HG03354 (cell line): ENCODE measurements at regions not wholly inside any gene's neighbourhood (a gene's known extent, or its start where the extent isn't known, plus 50 kb on each side); places are given as distances from the start of the nearest gene placed in this dataset.
"Not testable (repeated sequence)": the region's sequence is repeated elsewhere in the genome, so short reads cannot be mapped to it uniquely, and the experiment has no call there.

Source experiments
- ATAC-seq: cut with Tn5 transposase; IDR thresholded peaks from one replicate; pipeline ENCODE4 v1.9.1; 2021; ENCODE audit warnings: mild to moderate bottlenecking; ENCODE audit not compliant: unreplicated experiment, poor library complexity, severe bottlenecking

DNA sequence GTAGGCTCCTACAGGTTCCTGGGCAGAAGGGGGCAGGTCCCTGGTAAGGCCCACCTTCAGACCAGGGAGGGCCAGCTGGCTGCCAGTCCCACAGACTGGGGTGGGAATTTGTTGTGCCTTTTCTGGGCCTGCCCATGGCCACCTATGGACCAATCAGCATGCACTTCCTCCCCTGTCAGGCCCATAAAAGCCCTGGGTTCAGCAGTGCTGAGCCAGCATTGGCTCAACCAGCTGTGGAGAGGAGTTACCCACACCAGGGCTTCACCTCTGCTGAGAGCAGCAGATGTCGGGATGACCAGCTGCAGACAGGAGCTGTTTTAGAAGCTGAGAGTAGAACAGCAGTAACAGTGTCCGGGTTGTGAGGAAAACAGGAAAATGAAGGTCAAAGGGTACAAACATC is 373.4 kb upstream of the ACO1 start:
- no peak for ATAC-seq

DNA sequence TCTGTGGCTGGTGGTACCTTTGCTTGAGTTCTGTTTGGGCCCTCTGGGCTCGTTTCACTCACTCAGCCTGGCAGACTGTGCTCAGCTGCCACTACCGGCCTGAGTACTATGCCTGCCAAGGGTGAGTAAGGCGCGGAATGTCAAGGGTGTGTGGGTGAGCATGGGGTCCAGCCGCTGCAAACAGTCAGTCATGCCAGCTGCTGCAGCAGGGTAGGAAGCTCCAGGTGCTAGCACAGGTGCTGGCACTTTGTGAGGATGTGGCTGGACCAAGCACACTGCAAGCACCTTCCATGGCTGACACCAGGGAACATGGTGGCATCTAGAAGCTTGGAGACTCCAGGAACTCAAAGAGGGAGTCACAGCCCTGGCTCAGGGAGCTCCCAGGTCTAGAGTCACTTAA is 368.6 kb upstream of the ACO1 start:
- ATAC-seq: no peak

DNA sequence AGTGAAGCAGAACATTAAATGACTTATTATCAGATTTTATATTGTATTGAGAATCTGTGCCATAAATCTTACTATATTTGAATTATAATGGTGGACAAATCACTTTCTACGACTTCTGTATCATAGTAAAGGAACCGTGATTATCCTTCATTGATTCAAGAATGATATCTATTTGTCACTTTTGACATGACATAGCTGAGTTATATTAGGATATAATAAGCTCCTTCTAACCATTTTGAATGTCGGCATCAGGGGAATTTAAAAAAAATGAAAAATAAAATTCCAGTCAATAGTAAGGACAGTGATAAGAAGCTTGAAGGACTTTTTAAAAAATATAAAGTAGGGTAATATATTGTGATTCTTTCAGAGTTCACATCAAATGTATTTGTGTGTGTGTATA is 338.9 kb upstream of the ACO1 start:
- ATAC-seq: no peak

DNA sequence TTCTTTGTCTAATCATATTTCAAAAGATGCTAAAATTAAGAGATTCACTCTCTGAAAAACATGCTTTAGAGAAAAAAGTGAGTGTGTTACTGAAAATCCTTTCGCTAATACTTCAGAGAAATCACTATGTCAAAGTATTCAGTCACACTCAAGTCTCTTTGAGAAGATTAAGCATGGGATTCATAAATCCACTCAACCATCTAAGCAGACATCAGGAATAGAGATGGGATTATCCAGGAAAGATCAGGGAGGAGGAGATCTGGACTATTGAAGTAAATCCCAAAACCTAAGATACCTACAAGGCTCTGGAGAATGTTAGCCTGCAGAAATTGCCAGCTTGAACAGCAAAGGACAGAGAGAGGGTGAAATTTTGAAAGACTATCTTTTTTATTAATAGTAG is 317.2 kb upstream of the ACO1 start:
- no peak for ATAC-seq

DNA sequence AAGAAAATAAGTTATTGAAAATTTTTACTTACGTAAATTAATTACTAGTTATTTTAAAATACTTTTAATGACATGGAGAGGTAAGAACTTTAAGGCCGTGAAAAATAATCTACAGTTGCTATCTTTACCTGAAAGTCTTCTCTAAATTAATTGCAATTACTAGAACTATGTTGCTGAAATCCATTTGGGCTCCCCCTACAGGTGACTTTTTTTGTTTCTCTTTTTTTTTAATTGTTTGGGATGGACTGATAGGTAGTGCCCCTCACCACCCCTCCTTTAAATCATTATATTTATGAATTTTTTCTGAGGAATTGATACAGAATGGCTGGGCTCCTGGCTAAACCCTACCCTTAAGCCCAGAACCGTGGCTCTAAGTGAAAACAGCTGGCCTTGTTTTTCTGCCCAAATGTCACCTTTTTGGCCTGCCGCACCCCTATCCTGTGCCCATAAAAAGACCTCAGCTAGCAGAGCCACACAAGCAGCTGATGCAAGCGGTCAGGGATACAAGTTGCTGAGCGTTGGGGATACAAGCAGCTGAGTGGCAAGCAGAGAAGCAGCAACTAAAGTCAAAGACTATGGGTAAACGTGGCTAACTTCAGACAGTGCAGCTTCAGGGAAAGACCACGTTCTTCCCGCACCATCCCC is 315.2 kb upstream of the ACO1 start:
- ATAC-seq: peak; percentile 61

- no peak for ATAC-seq
These were observed 314.5 kb upstream of the ACO1 start for GRCh38 chr9:32069969-32070368.

DNA sequence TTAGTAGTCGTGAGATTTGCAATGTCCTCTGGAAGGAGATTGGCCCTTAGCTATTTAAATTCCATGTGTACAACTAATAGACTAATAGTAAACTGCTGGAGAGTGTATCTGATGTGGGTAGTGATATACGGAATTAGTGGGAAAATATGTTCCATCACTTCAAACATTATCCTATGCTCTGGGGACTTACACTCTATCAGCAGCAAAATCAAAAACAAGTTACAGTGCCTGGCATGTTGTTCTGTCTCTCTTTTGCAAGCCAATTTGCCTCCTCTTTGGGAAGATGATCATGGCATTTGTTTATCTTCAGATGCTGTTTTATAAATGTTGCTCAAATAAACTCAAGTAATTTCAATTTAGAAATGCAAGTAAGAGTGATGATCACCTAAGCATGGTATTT is 311.9 kb upstream of the ACO1 start:
- no peak for ATAC-seq

GRCh38 chr9:32092031-32092430 is 292.4 kb upstream of the ACO1 start:
- ATAC-seq: no peak

- no peak for ATAC-seq
These were observed 267.2 kb upstream of the ACO1 start for GRCh38 chr9:32117291-32117690.

GRCh38 chr9:32128546-32128945 is 255.9 kb upstream of the ACO1 start:
- no peak for ATAC-seq

- not testable (repeated sequence) for ATAC-seq
These were observed 253.7 kb upstream of the ACO1 start for GRCh38 chr9:32130709-32131108.

GRCh38 chr9:32136700-32137339 is 247.6 kb upstream of the ACO1 start:
- no peak for ATAC-seq

- no peak for ATAC-seq
These were observed 242.4 kb upstream of the ACO1 start for GRCh38 chr9:32142074-32142473.

DNA sequence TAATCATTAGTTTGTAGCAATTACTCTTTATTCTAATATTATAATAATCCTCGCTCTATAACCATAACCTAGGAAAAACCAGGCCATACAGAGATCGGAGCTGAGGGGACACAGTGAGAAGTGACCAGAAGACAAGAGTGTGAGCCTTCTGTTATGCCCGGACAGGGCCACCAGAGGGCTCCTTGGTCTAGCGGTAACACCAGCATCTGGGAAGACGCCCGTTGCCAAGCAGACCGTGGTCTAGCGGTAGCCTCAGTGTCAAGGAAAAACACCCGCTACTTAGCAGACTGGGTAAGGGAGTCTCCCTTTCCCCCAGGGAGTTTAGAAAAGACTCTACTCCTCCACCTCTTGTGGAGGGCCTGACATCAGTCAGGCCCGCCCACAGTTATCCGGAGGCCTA is 235.9 kb upstream of the ACO1 start:
- ATAC-seq: not testable (repeated sequence)

- peak; percentile 31 for ATAC-seq
These were observed 223.2 kb upstream of the ACO1 start for GRCh38 chr9:32161209-32161608.

DNA sequence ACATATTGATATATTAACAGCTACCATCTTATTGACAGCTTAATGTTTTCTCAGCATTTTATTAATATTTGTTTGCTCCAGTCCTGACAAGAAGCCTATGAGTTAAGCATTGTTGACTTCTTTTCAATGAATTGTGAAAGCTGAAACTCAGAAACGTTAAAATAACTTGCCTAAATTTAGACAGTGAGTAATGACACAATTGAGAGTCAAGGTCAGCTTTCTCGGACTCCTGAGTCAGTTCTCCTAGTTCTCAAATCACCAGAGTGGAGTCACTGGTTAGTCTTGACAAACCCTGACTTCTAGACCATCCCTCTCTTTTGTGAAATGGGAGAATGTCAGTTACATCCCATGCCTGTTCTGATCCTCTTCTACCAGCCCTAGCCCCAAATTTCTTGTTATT is 222.7 kb upstream of the ACO1 start:
- ATAC-seq: peak; percentile 77

GRCh38 chr9:32166316-32166715 is 218.1 kb upstream of the ACO1 start:
- ATAC-seq: not testable (repeated sequence)

GRCh38 chr9:32171339-32171738 is 213.1 kb upstream of the ACO1 start:
- no peak for ATAC-seq

- ATAC-seq: no peak
These were observed 212.2 kb upstream of the ACO1 start for GRCh38 chr9:32172256-32172655.

GRCh38 chr9:32177396-32177795 is 207.0 kb upstream of the ACO1 start:
- no peak for ATAC-seq

GRCh38 chr9:32180597-32180996 is 203.8 kb upstream of the ACO1 start:
- ATAC-seq: no peak

- no peak for ATAC-seq
These were observed 184.2 kb upstream of the ACO1 start for GRCh38 chr9:32200241-32200640.
